ENCODE measurements at regions not wholly inside any gene's neighbourhood (a gene's known extent, or its start where the extent isn't known, plus 50 kb on each side); places are given as distances from the start of the nearest gene placed in this dataset.

- no TSS peak for BruUV-seq (replicated peaks)
- H3K9me3 ChIP-seq (ENCODE audit: control insufficient read depth, insufficient read depth, low read depth, low read length) = no peaks in the 10 kb centered on the region
- H3K27ac ChIP-seq (ENCODE audit: low read length) = no peak overlapping the region
- TF ChIP-seq SIN3A (IDR thresholded peaks at IDR 0.05; ENCODE audit: borderline replicate concordance, insufficient read depth, low read depth, low read length) = no peak
- no peak for TF ChIP-seq REST (IDR thresholded peaks at IDR 0.05; ENCODE audit: insufficient read depth in 1 of 2, low read depth in 2 of 2, low read length in 1 of 2)
- no peak for TF ChIP-seq POLR2AphosphoS5 (IDR thresholded peaks at IDR 0.05; ENCODE audit: low read depth, low read length)
- TF ChIP-seq TCF7L2 (IDR thresholded peaks at IDR 0.05; ENCODE audit: low read depth, low read length) = no peak
- no peak for TF ChIP-seq CTCF (IDR thresholded peaks at IDR 0.05)
- DNase-seq (ENCODE audit: low read depth, low spot score) (no peak), ATAC-seq (no peak)
- ChIA-PET CTCF (no interaction called here), POLR2A (no interaction called here)
- H3K27me3 ChIP-seq (ENCODE audit: control insufficient read depth, insufficient read depth, low read length) = no peaks in the 10 kb centered on the region
- H3K4me1 ChIP-seq (ENCODE audit: control insufficient read depth, insufficient read depth, low read length) = no peaks in the 10 kb centered on the region
- intact Hi-C loops (cut with micrococcal nuclease; ENCODE audit: unreplicated experiment) (no loop called here), in situ Hi-C loops (cut with HindIII; ENCODE audit: low pct_unique_long_range_greater_than_20kb, low sequenced_read_pairs) (no loop called here)
- no peaks in the 10 kb centered on the region for H3K36me3 ChIP-seq (ENCODE audit: control insufficient read depth, insufficient read depth, low read length)
- no peak overlapping the region for H3K4me3 ChIP-seq (ENCODE audit: low read depth in 2 of 2, low read length in 2 of 2)
These were observed 102.1 kb downstream of the S1PR1 start for GRCh38 chr1:101338714-101339430.

- CTCF ChIA-PET = no interaction called here
- no peak overlapping the region for H3K27ac ChIP-seq (ENCODE audit: low read length)
- DNase-seq (ENCODE audit: low read depth, low spot score) = no peak
- intact Hi-C loops (cut with micrococcal nuclease; ENCODE audit: unreplicated experiment) = no loop called here
- no peaks in the 10 kb centered on the region for H3K4me1 ChIP-seq (ENCODE audit: control insufficient read depth, insufficient read depth, low read length)
- TF ChIP-seq CTCF (IDR thresholded peaks at IDR 0.05) (no peak), TCF7L2 (IDR thresholded peaks at IDR 0.05; ENCODE audit: low read depth, low read length) (no peak), SIN3A (IDR thresholded peaks at IDR 0.05; ENCODE audit: borderline replicate concordance, insufficient read depth, low read depth, low read length) (no peak), POLR2AphosphoS5 (IDR thresholded peaks at IDR 0.05; ENCODE audit: low read depth, low read length) (no peak), REST (IDR thresholded peaks at IDR 0.05; ENCODE audit: insufficient read depth in 1 of 2, low read depth in 2 of 2, low read length in 1 of 2) (no peak)
- in situ Hi-C loops (cut with HindIII; ENCODE audit: low pct_unique_long_range_greater_than_20kb, low sequenced_read_pairs) = no loop called here
- POLR2A ChIA-PET = no interaction called here
- BruUV-seq (replicated peaks) = no TSS peak
- H3K27me3 ChIP-seq (ENCODE audit: control insufficient read depth, insufficient read depth, low read length) = no peaks in the 10 kb centered on the region; the same call in 1 of the 2 replicates
- H3K4me3 ChIP-seq (ENCODE audit: low read depth in 2 of 2, low read length in 2 of 2) = no peak overlapping the region
- no peaks in the 10 kb centered on the region for H3K36me3 ChIP-seq (ENCODE audit: control insufficient read depth, insufficient read depth, low read length)
- ATAC-seq = no peak
- no peaks in the 10 kb centered on the region for H3K9me3 ChIP-seq (ENCODE audit: control insufficient read depth, insufficient read depth, low read depth, low read length)
These were observed 107.9 kb downstream of the S1PR1 start for GRCh38 chr1:101344745-101345144.

Measured in Panc1 (cell line).